ENCODE measurements at regions not wholly inside any gene's neighbourhood (a gene's known extent, or its start where the extent isn't known, plus 50 kb on each side); places are given as distances from the start of the nearest gene placed in this dataset.

- ATAC-seq (replicated peaks): peak; percentile 81 to 84
- Mint-ChIP-seq H3K36me3 (no peaks in the 10 kb centered on the region), H3K9me3 (no peaks in the 10 kb centered on the region), H3K27me3 (no peaks in the 10 kb centered on the region), H3K27ac (no peak overlapping the region), H3K4me1 (peaks cover 22 to 76% of the 10 kb centered on the region in 2 donors), H3K4me3 (peak overlapping the region in 1 of 2 donors; percentile 57)
- DNase-seq: peak; percentile 23
These were observed 61.6 kb upstream of the MED4 start for GRCh38 chr13:48156466-48156865.

GRCh38 chr13:48155848-48156247 lies 60.9 kb upstream of the MED4 start:
- no peaks in the 10 kb centered on the region for H3K9me3 Mint-ChIP-seq
- H3K4me1 Mint-ChIP-seq: peaks cover 25 to 78% of the 10 kb centered on the region in 2 donors
- no peaks in the 10 kb centered on the region for H3K27me3 Mint-ChIP-seq
- H3K27ac Mint-ChIP-seq: no peak overlapping the region
- DNase-seq (no peak), ATAC-seq (replicated peaks) (peak; percentile 65 to 69)
- H3K4me3 Mint-ChIP-seq: peak overlapping the region in 1 of 2 donors; percentile 16
- H3K36me3 Mint-ChIP-seq: no peaks in the 10 kb centered on the region

- Mint-ChIP-seq H3K36me3 (no peaks in the 10 kb centered on the region), H3K27me3 (no peaks in the 10 kb centered on the region), H3K9me3 (peaks cover 0 to 1% of the 10 kb centered on the region in 2 donors), H3K27ac (no peak overlapping the region), H3K4me3 (no peak overlapping the region), H3K4me1 (peaks cover 27 to 66% of the 10 kb centered on the region in 2 donors)
- no peak for DNase-seq
- ATAC-seq (replicated peaks): no peak
These were observed 59.8 kb upstream of the MED4 start for GRCh38 chr13:48154671-48155070.

- Mint-ChIP-seq H3K27ac (no peak overlapping the region), H3K4me3 (no peak overlapping the region), H3K27me3 (peaks cover 0 to 2% of the 10 kb centered on the region in 2 donors), H3K4me1 (peaks cover 24 to 53% of the 10 kb centered on the region in 2 donors), H3K9me3 (peaks cover 0 to 1% of the 10 kb centered on the region in 2 donors), H3K36me3 (no peaks in the 10 kb centered on the region)
- DNase-seq (no peak), ATAC-seq (replicated peaks) (no peak)
These were observed 58.3 kb upstream of the MED4 start for GRCh38 chr13:48153186-48153585.

- H3K9me3 Mint-ChIP-seq: peaks cover 0 to 1% of the 10 kb centered on the region in 2 donors
- ATAC-seq (replicated peaks) (peak; percentile 38 to 69), DNase-seq (no peak)
- no peaks in the 10 kb centered on the region for H3K36me3 Mint-ChIP-seq
- peaks cover 0 to 5% of the 10 kb centered on the region in 2 donors for H3K27me3 Mint-ChIP-seq
- no peak overlapping the region for H3K4me3 Mint-ChIP-seq
- peaks cover 21 to 44% of the 10 kb centered on the region in 2 donors for H3K4me1 Mint-ChIP-seq
- H3K27ac Mint-ChIP-seq: peak overlapping the region; percentile 5
These were observed 56.7 kb upstream of the MED4 start for GRCh38 chr13:48151363-48152161.

GRCh38 chr13:48148454-48148853 lies 53.5 kb upstream of the MED4 start:
- DNase-seq: no peak
- peaks cover 20 to 36% of the 10 kb centered on the region in 2 donors for H3K4me1 Mint-ChIP-seq

GRCh38 chr13:48146636-48147035 lies 51.7 kb upstream of the MED4 start:
- Mint-ChIP-seq H3K4me3 (no peak overlapping the region), H3K36me3 (peaks cover 0 to 4% of the 10 kb centered on the region in 2 donors), H3K27ac (no peak overlapping the region), H3K27me3 (peaks cover 0 to 5% of the 10 kb centered on the region in 2 donors), H3K4me1 (peaks cover 19 to 34% of the 10 kb centered on the region in 2 donors), H3K9me3 (peaks cover 0 to 5% of the 10 kb centered on the region in 2 donors)
- no peak for DNase-seq
- ATAC-seq (replicated peaks): no peak

More at GRCh38 chr13:48148454-48148853, 53.5 kb upstream of the MED4 start:
- no peak for ATAC-seq (replicated peaks)
- no peak overlapping the region for H3K27ac Mint-ChIP-seq
- peaks cover 0 to 5% of the 10 kb centered on the region in 2 donors for H3K27me3 Mint-ChIP-seq
- peaks cover 0 to 1% of the 10 kb centered on the region in 2 donors for H3K9me3 Mint-ChIP-seq
- H3K36me3 Mint-ChIP-seq: no peaks in the 10 kb centered on the region
- no peak overlapping the region for H3K4me3 Mint-ChIP-seq

GRCh38 chr13:48146122-48146521 lies 51.2 kb upstream of the MED4 start:
- peaks cover 0 to 5% of the 10 kb centered on the region in 2 donors for H3K9me3 Mint-ChIP-seq
- H3K27ac Mint-ChIP-seq: no peak overlapping the region
- H3K36me3 Mint-ChIP-seq: peaks cover 0 to 4% of the 10 kb centered on the region in 2 donors
- H3K4me3 Mint-ChIP-seq: no peak overlapping the region
- peaks cover 20 to 34% of the 10 kb centered on the region in 2 donors for H3K4me1 Mint-ChIP-seq
- peaks cover 0 to 5% of the 10 kb centered on the region in 2 donors for H3K27me3 Mint-ChIP-seq
- DNase-seq: no peak
- no peak for ATAC-seq (replicated peaks)
